Fibroblast of the conjunctiva (primary cell): ENCODE measurements at regions not wholly inside any gene's neighbourhood (a gene's known extent, or its start where the extent isn't known, plus 50 kb on each side); places are given as distances from the start of the nearest gene placed in this dataset.

Source experiments
- DNase-seq: peaks from one replicate; pipeline ENCODE4 v3.0.0-alpha.2; 2010; ENCODE audit warnings: low read depth

GRCh38 chr9:82637368-82637767 is 425.6 kb downstream of the RASEF start:
- no peak for DNase-seq

DNA sequence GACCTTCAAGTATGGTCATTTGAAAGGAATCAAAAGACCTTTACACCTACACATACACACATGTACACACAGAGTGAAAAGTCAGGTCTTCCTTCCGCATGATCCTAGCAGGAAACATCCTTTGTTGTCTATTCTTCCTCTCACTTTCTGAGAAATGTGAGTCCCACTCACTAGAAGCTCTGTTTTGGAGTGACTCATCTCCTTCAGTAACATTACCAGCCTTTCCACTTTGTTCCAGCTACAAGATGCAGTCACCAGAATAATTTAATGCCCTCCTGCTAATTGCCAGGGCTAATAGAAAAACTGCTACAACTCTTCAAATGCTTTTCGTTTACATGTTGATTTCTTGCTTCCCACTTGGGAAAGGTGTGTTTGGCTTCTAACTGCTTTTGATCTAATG is 417.3 kb downstream of the RASEF start:
- DNase-seq, result no peak

- no peak for DNase-seq
Observed at GRCh38 chr9:82650368-82650767, 412.6 kb downstream of the RASEF start.

- no peak for DNase-seq
Observed at GRCh38 chr9:82651474-82651873, 411.5 kb downstream of the RASEF start.

GRCh38 chr9:82665324-82665723 is 397.6 kb downstream of the RASEF start:
- DNase-seq, result no peak

- no peak for DNase-seq
Observed at GRCh38 chr9:82668689-82669199, 394.2 kb downstream of the RASEF start.

GRCh38 chr9:82670000-82670399 is 392.9 kb downstream of the RASEF start:
- no peak for DNase-seq

DNA sequence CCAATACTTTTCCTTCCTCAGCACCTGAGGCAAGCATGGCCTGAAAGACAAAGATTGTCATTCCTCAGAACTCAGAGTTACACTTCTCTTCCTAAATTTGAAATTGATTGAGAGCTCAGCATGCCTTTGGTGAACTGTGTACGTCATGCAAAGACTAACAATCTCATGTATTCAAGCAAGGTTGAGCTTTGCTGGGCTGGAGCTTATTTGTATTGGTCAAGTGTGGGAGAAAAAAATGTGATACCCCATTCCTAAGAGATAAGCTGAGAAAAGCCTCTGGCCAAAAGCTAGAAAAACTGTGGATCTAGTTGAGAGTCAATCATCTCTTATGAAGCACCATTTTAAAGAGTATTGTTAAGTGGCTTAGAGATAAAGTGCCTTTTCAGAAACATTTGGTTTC is 392.2 kb downstream of the RASEF start:
- DNase-seq, result no peak

DNA sequence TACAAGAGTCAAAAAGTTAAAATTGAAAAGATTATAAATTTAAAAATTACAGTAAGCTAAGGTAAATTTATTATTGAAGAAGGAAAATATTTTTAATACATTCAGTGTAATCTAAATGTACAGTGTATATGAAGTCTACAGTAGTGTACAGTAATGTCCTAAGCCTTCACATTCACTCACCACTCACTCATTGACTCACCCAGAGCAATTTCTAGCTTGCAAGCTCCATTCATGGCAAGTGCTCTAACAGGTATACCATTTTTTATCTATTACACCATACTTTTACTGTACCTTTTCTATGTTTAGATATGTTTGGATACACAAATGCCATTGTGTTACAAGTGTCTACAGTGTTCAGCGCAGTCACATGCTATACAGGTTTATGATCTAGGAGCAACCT is 389.7 kb downstream of the RASEF start:
- DNase-seq, result no peak

DNA sequence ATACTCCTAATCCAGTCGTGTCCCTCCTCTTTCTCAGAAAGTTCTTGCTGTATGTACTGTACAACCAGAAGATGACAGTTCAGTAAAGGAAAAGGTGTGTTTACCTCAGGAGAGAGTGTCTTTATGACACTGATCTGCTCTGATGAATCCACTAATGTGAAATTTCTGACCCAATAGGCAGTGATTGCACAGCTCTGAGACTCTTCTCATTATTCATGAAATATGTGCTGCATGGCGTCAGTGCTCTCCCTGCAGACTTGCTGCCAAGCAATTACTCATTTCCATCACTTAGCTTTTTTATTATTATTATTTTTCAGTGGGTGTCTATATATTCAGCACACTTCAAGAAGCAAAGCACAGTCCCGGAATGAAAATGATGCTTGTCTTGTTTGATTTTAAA is 389.0 kb downstream of the RASEF start:
- no peak for DNase-seq

GRCh38 chr9:82675102-82675501 is 387.8 kb downstream of the RASEF start:
- DNase-seq, result no peak

DNA sequence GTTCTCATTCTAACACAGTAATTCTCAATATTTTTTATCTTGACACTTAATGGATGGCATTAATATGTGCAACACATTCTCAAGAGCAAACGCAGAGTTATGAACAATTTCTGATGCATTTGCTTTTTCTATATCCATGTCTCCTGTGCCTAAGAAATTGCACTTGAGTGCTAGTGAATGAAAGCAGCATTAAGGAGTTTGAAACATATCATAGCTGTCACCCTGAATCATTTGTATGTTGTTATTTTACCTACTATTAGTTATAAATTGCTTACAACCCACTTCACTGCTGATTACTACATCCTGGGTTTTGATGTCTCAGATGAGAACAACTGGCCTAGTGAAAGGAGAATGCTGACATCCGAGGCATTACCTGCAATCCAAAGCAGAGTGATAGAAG is 387.3 kb downstream of the RASEF start:
- no peak for DNase-seq

GRCh38 chr9:82677086-82677485 is 385.9 kb downstream of the RASEF start:
- no peak for DNase-seq

- no peak for DNase-seq
Observed at GRCh38 chr9:82679472-82679871, 383.5 kb downstream of the RASEF start.

DNA sequence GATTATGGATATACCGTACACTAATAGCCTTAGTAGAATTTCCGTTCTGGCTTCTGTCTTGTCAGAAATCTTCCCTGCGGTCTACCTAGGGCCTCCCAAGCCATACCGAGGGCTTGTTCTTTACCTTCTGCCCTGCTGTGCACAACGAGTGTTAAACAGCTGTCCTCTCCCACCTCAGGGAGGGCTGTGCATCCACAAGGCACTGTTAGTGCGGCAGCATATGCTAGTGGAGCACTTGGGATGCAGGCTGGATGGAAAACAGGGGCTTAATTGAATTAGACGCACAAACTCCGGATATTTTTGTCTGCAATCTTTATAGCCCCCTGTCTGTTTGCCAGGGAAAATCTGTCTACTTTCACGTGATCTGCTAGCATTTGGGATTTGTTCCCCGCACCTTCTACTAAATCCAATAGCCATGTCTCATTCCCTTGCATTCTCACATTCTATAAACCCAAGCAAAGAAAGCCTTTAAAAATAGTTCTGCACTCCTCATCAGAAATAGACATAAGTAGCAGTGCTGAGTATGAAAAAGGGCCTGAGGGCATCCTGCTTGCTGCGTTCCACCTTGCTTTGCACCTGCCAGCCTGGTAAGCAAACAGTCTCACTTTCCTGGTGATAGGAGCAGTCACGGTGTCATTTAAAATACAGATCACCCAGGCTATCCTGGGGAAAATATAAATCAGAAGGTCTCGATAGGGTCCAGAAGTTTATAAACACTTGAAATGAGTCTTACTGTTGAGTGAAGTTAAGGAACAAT is 382.6 kb downstream of the RASEF start:
- no peak for DNase-seq

DNA sequence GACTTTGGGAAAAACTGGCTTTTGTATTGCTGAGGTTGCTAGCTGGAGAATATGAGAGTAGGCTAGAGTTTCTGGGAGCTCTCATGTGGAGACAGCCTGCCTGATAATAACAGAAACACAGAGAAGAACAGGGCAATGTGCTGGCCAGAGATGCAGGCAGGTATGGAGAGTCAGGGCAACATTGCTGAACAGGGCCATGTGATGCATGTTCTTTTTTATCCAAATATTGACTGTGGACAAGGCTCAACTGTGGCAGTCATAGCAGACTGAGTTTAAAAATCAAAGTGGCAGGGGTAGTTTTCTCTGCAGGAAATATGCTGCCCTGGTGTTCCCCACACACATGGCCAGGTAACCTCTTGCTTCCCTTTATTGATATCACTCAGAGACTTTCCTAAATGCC is 381.1 kb downstream of the RASEF start:
- no peak for DNase-seq

DNA sequence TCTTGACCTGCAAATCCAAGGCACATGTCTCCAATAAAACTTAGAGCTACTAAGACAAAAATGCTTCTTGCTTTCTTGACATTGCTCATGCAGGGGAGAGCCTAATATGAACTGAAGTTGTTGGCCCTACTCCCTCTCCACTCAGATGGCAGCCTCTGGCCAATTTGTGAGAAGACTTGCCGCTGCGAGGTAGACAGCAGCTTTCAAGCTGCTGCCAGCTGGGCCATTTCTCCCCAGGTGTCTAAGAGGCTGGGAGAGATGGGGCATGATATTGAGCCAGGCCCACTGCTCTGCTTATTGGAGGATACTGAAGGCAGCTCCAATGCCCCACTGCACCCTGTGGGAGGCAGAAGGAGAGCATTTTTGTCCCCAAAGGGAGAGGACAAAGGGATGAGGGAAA is 380.5 kb downstream of the RASEF start:
- DNase-seq, result no peak

GRCh38 chr9:82695704-82696103 is 367.2 kb downstream of the RASEF start:
- DNase-seq, result no peak

DNA sequence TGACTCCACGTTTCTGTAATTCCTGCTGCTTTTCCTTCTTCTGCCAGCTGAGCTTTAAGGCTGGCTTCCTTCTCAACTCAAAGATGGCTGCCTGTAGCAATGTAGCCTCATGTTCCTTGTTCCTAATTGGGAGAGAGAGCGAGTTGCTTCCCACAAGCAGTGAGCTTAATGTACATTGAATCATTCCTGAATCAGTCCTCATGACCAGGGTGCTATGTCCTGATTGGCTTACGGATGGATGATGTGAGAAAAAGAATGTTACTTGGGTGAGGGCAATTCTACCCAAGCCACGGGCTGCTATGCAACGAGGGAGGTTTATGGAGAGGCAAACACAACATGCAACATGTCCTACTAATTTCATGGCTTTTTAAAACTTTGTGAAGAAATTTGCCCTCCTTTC is 356.2 kb downstream of the RASEF start:
- DNase-seq, result no peak

DNA sequence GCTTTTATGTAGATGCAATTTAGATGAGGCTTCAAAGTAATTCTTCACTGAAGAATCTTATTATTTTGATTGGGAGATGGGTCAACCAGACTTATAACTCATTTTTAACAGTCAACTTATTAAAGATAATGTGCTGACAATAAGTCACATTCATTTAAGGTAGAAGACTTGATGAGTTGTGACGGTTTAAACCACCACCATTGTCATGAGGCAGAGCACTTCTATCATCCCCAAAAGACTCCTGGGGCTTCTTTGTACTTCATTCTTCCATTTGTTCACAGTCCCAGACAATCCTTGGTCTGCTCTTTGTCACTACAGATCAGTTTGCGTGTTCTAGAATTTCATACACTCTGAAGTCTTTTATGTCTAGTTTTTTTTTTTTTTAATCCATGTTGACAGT is 346.1 kb downstream of the RASEF start:
- DNase-seq, result no peak

- no peak for DNase-seq
Observed at GRCh38 chr9:82720515-82720914, 342.4 kb downstream of the RASEF start.

- DNase-seq, result no peak
Observed at GRCh38 chr9:82721593-82721992, 341.3 kb downstream of the RASEF start.

GRCh38 chr9:82722051-82722450 is 340.9 kb downstream of the RASEF start:
- no peak for DNase-seq

DNA sequence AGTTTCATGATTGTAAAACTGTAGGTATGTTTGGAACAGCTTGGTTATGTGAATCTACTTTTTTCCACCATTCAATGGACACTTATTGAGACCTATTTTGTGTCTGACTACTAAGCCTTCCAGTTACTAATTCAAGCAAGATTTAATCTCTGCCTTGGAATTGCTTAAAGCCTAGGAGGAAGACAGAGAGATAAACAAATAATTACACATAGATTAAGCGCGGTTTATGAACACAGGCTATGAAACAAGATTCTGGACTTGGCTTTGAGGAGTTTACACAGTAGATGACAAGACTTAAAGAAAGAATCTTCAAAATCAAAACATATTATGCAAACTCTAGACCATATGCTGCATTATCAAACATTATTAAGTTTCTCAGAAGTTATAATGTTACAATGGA is 340.4 kb downstream of the RASEF start:
- DNase-seq, result no peak
